OCI-LY7 (cell line): ENCODE measurements at regions not wholly inside any gene's neighbourhood (a gene's known extent, or its start where the extent isn't known, plus 50 kb on each side); places are given as distances from the start of the nearest gene placed in this dataset.

Source experiments
- BruUV-seq: library from RNA; stranded (reverse); fragments of 400-500 nt; replicated peaks from 2 replicates; lab custom pipeline; 2021; lab: Mats Ljungman, UMichigan
- CTCF ChIA-PET: fragments of 300-600 bp; sonication (Branson Sonifier 250); formaldehyde crosslinking; loops from one replicate; lab custom pipeline; 2022; ENCODE audit warnings: antibody characterized with exemption; ENCODE audit not compliant: unreplicated experiment; lab: Charles Lee
- POLR2A ChIA-PET: fragments of 300-600 bp; sonication (Branson Sonifier 250); formaldehyde crosslinking; loops from one replicate; lab custom pipeline; 2022; ENCODE audit warnings: antibody characterized with exemption; lab: Charles Lee
- DNase-seq: peaks from one replicate; pipeline ENCODE4 v3.0.0-alpha.2; 2015; ENCODE audit warnings: low spot score
- H2AFZ ChIP-seq: fragments of 200-600 bp; sonication (generic), shearing (Covaris generic); 2 replicates; pipeline ENCODE4 v1.6.1; 2014; ENCODE audit warnings: mild to moderate bottlenecking, antibody characterized with exemption, low read length, moderate library complexity
- H3K27ac ChIP-seq: fragments of 200-600 bp; sonication (generic); 2 replicates; pipeline ENCODE4 v1.5.1; 2014; ENCODE audit warnings: mixed run types, low read depth, mild to moderate bottlenecking, moderate library complexity, low read length, inconsistent platforms; ENCODE audit not compliant: poor library complexity, severe bottlenecking
- H3K36me3 ChIP-seq: fragments of 200-600 bp; sonication (generic); 2 replicates; pipeline ENCODE4 v1.6.1; 2014; ENCODE audit warnings: mild to moderate bottlenecking, antibody characterized with exemption, low read length, moderate library complexity, mixed read lengths; ENCODE audit not compliant: insufficient read depth
- H3K4me1 ChIP-seq: fragments of 200-600 bp; sonication (generic); 2 replicates; pipeline ENCODE4 v1.5.1; 2014; ENCODE audit warnings: mild to moderate bottlenecking, low read length; ENCODE audit not compliant: insufficient read depth, poor library complexity, severe bottlenecking
- H3K4me2 ChIP-seq: fragments of 200-600 bp; sonication (generic); 2 replicates; pipeline ENCODE4 v1.6.1; 2014; ENCODE audit warnings: mild to moderate bottlenecking, low read length
- H3K4me3 ChIP-seq: fragments of 200-600 bp; sonication (generic); 2 replicates; pipeline ENCODE4 v1.5.1; 2014; ENCODE audit warnings: mild to moderate bottlenecking, low read depth, low read length; ENCODE audit not compliant: poor library complexity, severe bottlenecking
- H3K79me2 ChIP-seq: fragments of 200-600 bp; sonication (generic); 2 replicates; pipeline ENCODE4 v1.6.1; 2016; ENCODE audit warnings: low read depth, mild to moderate bottlenecking, low read length, moderate library complexity, mixed read lengths; ENCODE audit not compliant: insufficient read depth
- H3K9me2 ChIP-seq: fragments of 200-600 bp; sonication (generic); 2 replicates; pipeline ENCODE4 v1.6.1; 2016; ENCODE audit warnings: mild to moderate bottlenecking, low read length, mixed read lengths; ENCODE audit not compliant: insufficient read depth
- H3K9me3 ChIP-seq: fragments of 200-600 bp; sonication (generic); 2 replicates; pipeline ENCODE4 v1.6.1; 2014; ENCODE audit warnings: mild to moderate bottlenecking, mixed run types, low read length, mixed read lengths
- H4K20me1 ChIP-seq: fragments of 200-600 bp; sonication (generic); 2 replicates; pipeline ENCODE4 v1.6.1; 2014; ENCODE audit warnings: mild to moderate bottlenecking, antibody characterized with exemption, low read length, moderate library complexity, mixed read lengths; ENCODE audit not compliant: insufficient read depth
- CTCF ChIP-seq: fragments of 200-600 bp; sonication (generic); conservative IDR thresholded peaks from 2 replicates; pipeline ENCODE4 v1.5.1; 2014; ENCODE audit warnings: mild to moderate bottlenecking, antibody characterized with exemption, low read length, moderate library complexity, mixed read lengths
- EZH2phosphoT487 ChIP-seq: fragments of 200-600 bp; sonication (generic); IDR thresholded peaks from 2 replicates; pipeline ENCODE4 v1.6.1; 2018; ENCODE audit warnings: low read depth, borderline replicate concordance, mild to moderate bottlenecking, mixed run types, antibody characterized with exemption, low read length, moderate library complexity, mixed read lengths
- intact Hi-C: fragments of 100-400 bp; cut with micrococcal nuclease; formaldehyde crosslinking; loops from one replicate; pipeline ENCODE4 v1.10.0; 2022; ENCODE audit not compliant: unreplicated experiment

DNA sequence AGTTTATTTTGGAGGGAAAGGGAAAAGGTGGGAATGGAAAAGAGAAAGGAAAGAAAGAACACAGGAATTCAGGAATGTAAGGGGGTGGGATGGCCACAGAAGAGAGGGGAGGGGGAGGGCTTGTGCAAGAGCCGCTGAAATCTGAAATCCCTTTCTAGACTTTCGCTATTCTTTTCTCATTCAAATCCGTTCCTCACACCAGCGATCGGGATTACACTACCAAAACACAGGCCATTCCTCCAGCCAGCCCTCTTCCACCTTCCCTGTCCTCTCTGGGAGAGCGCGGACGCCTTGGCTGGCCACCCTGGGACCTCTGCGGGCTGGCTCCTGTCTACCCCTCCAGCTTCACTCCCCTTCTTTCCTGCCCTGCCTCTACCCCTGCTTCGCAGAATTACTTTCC lies 102.3 kb downstream of the CDCA7 start:
- Histone ChIP-seq H3K79me2 (no peaks in the 10 kb centered on the region), H3K9me2 (no peaks in the 10 kb centered on the region), H3K4me1 (no peaks in the 10 kb centered on the region), H4K20me1 (no peaks in the 10 kb centered on the region), H3K9me3 (no peaks in the 10 kb centered on the region), H3K4me3 (no peak overlapping the region), H3K27ac (no peak overlapping the region), H2AFZ (no peak overlapping the region), H3K36me3 (no peaks in the 10 kb centered on the region), H3K4me2 (no peak overlapping the region)
- ChIA-PET POLR2A (interaction anchor here (0.6 kb wide), 1 partner anchor 63 kb away, joined by 4 read pairs; no protein-coding TSS in a partner anchor), CTCF (no interaction called here)
- no peak for DNase-seq
- BruUV-seq: no TSS peak
- no peak for TF ChIP-seq CTCF
- no peak for TF ChIP-seq EZH2phosphoT487
- intact Hi-C loops: no loop called here

DNA sequence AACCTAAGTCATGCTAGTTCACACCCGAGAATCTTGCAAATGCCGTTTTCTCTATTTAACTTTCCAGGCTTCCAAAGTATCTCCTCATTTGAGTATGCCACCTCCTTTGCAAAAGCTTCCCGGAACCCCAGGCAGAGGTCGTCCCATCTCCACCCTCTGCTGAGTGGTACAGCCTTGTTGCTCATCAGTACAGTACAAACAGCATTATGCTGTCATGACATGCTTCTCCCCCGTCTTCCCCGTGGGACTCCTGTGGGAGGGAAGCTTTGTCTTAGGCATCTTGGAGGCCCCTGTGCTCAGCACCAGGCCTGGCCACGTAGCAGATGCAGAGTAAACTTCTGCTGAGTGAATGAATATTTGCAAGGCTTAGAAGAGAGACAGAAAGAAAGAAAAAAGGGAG lies 102.7 kb downstream of the CDCA7 start:
- DNase-seq: no peak
- Histone ChIP-seq H3K9me2 (no peaks in the 10 kb centered on the region), H3K4me2 (no peak overlapping the region), H3K9me3 (no peaks in the 10 kb centered on the region), H3K4me3 (no peak overlapping the region), H2AFZ (no peak overlapping the region), H4K20me1 (no peaks in the 10 kb centered on the region), H3K79me2 (no peaks in the 10 kb centered on the region), H3K4me1 (no peaks in the 10 kb centered on the region), H3K36me3 (no peaks in the 10 kb centered on the region), H3K27ac (no peak overlapping the region)
- TF ChIP-seq CTCF (no peak), EZH2phosphoT487 (no peak)
- ChIA-PET POLR2A (interaction anchor here (0.6 kb wide), 1 partner anchor 63 kb away, joined by 4 read pairs; no protein-coding TSS in a partner anchor), CTCF (no interaction called here)
- BruUV-seq: no TSS peak
- intact Hi-C loops: no loop called here

DNA sequence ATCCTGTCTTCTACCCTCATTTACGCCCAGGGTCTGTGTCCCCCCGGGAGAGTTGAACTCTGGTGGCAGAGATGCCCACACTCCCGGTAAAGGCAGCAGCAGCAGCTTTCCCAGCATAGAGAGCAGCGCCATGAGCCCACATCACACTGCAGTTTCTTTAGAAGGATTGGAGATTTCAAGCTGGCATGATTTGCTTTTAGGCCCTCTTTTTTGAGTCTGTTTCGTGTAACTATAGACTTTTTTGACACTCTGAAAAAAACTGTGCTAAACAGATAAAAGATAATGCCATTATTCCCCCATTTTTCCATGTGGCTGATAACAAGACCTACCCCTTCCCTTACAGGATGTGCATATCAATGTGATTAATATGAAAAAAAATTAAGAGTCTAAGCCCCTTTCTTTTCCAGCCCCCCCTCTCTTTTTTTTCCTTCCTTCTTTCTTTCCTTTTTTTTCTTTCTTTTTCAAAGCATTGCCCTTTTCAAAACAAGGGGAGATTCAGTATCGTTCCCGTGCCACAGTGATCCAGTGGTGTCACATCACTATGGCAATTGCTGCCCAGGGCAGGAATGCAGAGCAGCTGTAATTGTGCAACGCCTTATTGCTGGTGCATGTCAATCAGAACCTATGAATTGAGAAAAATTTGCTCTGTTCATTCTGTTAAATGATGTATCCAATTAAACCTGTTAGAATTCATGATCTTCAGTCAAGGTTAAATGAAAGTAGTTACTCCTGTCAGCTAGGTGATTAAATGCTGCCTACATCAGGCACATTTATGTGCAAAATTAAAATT lies 104.5 kb downstream of the CDCA7 start:
- ChIA-PET CTCF (no interaction called here), POLR2A (no interaction called here)
- BruUV-seq: no TSS peak
- TF ChIP-seq EZH2phosphoT487: no peak
- no peak for TF ChIP-seq CTCF
- DNase-seq: no peak
- H3K4me3 ChIP-seq: no peak overlapping the region
- no peaks in the 10 kb centered on the region for H3K4me1 ChIP-seq
- no peaks in the 10 kb centered on the region for H3K9me2 ChIP-seq
- no peaks in the 10 kb centered on the region for H3K9me3 ChIP-seq
- H3K36me3 ChIP-seq: no peaks in the 10 kb centered on the region
- H3K27ac ChIP-seq: no peak overlapping the region
- no peaks in the 10 kb centered on the region for H3K79me2 ChIP-seq
- H3K4me2 ChIP-seq: no peak overlapping the region
- intact Hi-C loops: no loop called here
- H2AFZ ChIP-seq: no peak overlapping the region
- H4K20me1 ChIP-seq: no peaks in the 10 kb centered on the region
